ENCODE measurements at regions not wholly inside any gene's neighbourhood (a gene's known extent, or its start where the extent isn't known, plus 50 kb on each side); places are given as distances from the start of the nearest gene placed in this dataset.

DNA sequence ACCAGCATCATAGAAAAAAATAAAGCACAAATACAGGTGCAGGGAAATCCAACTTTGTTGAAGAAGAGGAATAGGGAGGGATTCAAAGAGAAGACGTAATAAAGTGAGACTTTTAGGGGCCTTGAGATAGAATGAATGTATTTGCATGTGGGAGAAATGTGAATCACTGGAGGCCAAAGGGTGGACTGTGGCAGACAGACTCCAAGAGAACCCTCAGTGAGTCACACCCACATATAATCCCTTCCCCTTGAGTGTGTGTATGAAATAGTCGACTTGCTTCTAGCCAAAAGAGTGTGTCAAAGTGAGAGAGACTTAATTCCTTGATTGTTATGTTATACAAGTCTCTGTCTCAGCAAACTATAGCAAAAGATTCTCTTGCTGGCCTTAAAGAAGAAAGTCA, 101.3 kb upstream of the GHITM start:
- TF ChIP-seq, protein P1, sequence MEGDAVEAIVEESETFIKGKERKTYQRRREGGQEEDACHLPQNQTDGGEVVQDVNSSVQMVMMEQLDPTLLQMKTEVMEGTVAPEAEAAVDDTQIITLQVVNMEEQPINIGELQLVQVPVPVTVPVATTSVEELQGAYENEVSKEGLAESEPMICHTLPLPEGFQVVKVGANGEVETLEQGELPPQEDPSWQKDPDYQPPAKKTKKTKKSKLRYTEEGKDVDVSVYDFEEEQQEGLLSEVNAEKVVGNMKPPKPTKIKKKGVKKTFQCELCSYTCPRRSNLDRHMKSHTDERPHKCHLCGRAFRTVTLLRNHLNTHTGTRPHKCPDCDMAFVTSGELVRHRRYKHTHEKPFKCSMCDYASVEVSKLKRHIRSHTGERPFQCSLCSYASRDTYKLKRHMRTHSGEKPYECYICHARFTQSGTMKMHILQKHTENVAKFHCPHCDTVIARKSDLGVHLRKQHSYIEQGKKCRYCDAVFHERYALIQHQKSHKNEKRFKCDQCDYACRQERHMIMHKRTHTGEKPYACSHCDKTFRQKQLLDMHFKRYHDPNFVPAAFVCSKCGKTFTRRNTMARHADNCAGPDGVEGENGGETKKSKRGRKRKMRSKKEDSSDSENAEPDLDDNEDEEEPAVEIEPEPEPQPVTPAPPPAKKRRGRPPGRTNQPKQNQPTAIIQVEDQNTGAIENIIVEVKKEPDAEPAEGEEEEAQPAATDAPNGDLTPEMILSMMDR (IDR thresholded peaks at IDR 0.05; ENCODE audit: insufficient read depth, low read depth, low read length) = no peak
- no peak for TF ChIP-seq EZH2 (IDR thresholded peaks at IDR 0.05; ENCODE audit: insufficient read depth, low read length)
